Rectal smooth muscle tissue (tissue), 1 donor: ENCODE measurements at regions not wholly inside any gene's neighbourhood (a gene's known extent, or its start where the extent isn't known, plus 50 kb on each side); places are given as distances from the start of the nearest gene placed in this dataset.

Source experiments
- H3K27ac ChIP-seq: one replicate; pipeline ENCODE4 v1.7.0; 2013; ENCODE audit warnings: low read depth, low read length, inconsistent platforms
- H3K27me3 ChIP-seq: one replicate; pipeline ENCODE4 v1.7.0; 2013; ENCODE audit warnings: low read length; ENCODE audit not compliant: control insufficient read depth, insufficient read depth
- H3K36me3 ChIP-seq: one replicate; pipeline ENCODE4 v1.7.0; 2013; ENCODE audit warnings: low read length; ENCODE audit not compliant: control insufficient read depth, insufficient read depth
- H3K4me1 ChIP-seq: one replicate; pipeline ENCODE4 v1.7.0; 2013; ENCODE audit warnings: low read length; ENCODE audit not compliant: control insufficient read depth, insufficient read depth
- H3K4me3 ChIP-seq: one replicate; pipeline ENCODE4 v1.7.0; 2013; ENCODE audit warnings: low read length
- H3K9ac ChIP-seq: one replicate; pipeline ENCODE4 v1.7.0; 2013; ENCODE audit warnings: low read length

- Histone ChIP-seq H3K27me3 (no peaks in the 10 kb centered on the region), H3K27ac (no peak overlapping the region), H3K4me1 (peaks cover 10% of the 10 kb centered on the region)
Observed at GRCh38 chr7:106423111-106423510, 138.3 kb upstream of the NAMPT start.

DNA sequence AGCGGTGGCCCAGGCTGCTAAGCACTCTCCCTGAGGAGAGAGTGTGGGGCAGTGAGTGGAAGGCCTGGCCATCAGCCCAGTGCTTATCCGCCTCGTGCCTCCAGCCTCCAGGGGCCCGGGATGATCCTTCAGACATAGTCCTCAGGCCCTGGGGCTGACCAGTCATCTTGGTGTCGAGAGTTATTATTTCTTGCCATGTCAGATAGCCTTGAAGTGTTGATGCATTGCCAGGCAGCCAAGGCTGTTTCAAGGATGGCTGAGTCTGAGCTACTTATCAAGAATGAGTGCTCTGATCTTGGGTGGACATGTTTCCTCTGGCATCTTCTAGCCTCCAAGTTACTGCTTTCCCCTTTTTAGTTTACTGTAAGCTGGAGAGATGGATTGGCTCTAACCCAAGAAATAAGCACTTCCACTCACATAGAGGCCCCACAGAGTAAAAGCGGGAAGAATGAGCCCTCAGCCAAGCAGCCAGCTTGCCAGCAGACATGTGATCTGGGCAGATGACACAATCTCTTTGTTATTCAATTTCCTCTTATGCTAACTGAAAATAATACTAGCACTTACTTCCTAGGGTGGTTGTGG lies 136.5 kb upstream of the NAMPT start:
- Histone ChIP-seq H3K4me1 (peaks cover 10% of the 10 kb centered on the region), H3K9ac (no peak overlapping the region), H3K36me3 (no peaks in the 10 kb centered on the region), H3K4me3 (no peak overlapping the region), H3K27me3 (no peaks in the 10 kb centered on the region), H3K27ac (peak overlapping the region; percentile 69)

More at GRCh38 chr7:106423111-106423510, 138.3 kb upstream of the NAMPT start:
- H3K4me3 ChIP-seq, result no peak overlapping the region
- no peak overlapping the region for H3K9ac ChIP-seq
- no peaks in the 10 kb centered on the region for H3K36me3 ChIP-seq

DNA sequence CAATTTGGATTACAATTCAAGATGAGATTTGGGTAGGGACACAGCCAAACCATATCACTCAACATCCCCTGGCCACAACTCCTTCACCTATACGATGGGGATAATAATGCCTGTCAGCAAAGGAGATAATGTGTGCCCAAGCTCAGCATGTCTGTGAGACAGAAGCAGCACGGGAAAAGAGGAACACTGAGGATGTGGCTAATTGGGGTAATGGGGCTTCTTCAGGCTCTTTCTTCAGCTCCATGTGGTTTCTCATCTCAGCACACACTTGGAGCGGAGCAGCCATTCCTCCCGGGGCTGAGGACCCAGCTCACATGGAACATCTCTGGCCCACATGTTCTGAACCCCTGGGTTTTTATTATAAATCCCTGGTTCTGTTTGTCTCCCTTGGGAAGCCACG lies 136.0 kb upstream of the NAMPT start:
- H3K4me3 ChIP-seq, result no peak overlapping the region
- H3K27me3 ChIP-seq, result no peaks in the 10 kb centered on the region
- H3K27ac ChIP-seq, result peak overlapping the region; percentile 69
- H3K36me3 ChIP-seq, result no peaks in the 10 kb centered on the region
- no peak overlapping the region for H3K9ac ChIP-seq
- H3K4me1 ChIP-seq, result peaks cover 10% of the 10 kb centered on the region

- Histone ChIP-seq H3K9ac (no peak overlapping the region), H3K36me3 (no peaks in the 10 kb centered on the region), H3K4me3 (no peak overlapping the region), H3K27me3 (no peaks in the 10 kb centered on the region), H3K27ac (no peak overlapping the region), H3K4me1 (peaks cover 6% of the 10 kb centered on the region)
Observed at GRCh38 chr7:106420210-106420609, 135.4 kb upstream of the NAMPT start.

GRCh38 chr7:106419455-106420182 lies 134.8 kb upstream of the NAMPT start:
- no peaks in the 10 kb centered on the region for H3K36me3 ChIP-seq
- H3K4me1 ChIP-seq, result peaks cover 5% of the 10 kb centered on the region
- no peaks in the 10 kb centered on the region for H3K27me3 ChIP-seq
- H3K4me3 ChIP-seq, result no peak overlapping the region
- H3K9ac ChIP-seq, result no peak overlapping the region
- H3K27ac ChIP-seq, result no peak overlapping the region

- H3K4me3 ChIP-seq, result no peak overlapping the region
- H3K27me3 ChIP-seq, result no peaks in the 10 kb centered on the region
- no peak overlapping the region for H3K27ac ChIP-seq
- no peaks in the 10 kb centered on the region for H3K36me3 ChIP-seq
- H3K9ac ChIP-seq, result no peak overlapping the region
- peaks cover 5% of the 10 kb centered on the region for H3K4me1 ChIP-seq
Observed at GRCh38 chr7:106418526-106418925, 133.7 kb upstream of the NAMPT start.

DNA sequence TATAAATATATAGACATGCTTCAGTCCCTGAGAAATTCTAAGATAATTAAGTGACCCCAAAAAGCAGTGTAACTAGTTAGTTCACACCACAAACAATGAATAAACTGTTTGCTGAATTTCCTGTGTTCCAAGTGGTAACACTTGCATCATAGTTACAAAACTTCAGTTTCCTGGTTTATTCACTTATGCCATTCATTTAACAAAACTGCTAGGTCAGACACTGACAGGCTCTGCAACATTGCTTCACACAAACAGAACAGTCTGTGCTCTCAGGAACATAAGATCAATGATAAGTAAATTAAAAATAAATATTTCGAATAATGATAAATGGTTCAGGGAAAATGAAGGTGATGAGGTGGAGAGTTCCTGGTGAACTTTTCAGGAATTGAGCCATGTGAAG lies 133.3 kb upstream of the NAMPT start:
- Histone ChIP-seq H3K27ac (no peak overlapping the region), H3K36me3 (no peaks in the 10 kb centered on the region), H3K4me3 (no peak overlapping the region), H3K4me1 (peaks cover 5% of the 10 kb centered on the region), H3K27me3 (no peaks in the 10 kb centered on the region), H3K9ac (no peak overlapping the region)

DNA sequence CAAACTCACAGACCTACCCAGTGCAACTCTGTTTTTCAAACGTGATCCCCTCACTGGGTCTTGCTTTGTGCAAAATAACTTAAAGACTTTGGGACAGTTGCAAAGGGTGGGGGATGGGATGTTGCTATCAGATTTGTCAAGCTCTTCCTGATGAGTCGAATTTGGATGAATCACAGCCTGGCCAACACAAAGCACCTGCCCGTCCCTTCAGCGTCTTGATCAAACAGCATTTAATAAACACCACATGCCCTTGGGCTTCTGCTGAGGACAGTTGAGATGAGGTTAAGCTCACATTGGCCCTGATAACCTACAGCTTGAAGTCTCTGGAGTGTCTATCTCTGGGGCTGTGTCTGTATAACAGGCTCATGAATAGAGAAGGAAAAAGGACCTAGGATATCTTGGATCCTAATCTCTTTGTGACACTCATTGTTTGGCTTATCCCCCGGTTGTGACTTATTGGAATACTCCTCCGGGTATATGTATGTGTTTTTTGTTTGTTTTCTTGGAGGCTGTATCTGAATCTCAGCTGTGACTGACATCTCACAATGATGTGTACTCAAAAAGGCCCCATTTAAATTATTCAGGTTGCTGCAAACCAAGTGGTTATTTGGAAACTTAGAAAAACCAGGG lies 132.6 kb upstream of the NAMPT start:
- no peak overlapping the region for H3K27ac ChIP-seq
- H3K4me3 ChIP-seq, result no peak overlapping the region
- no peak overlapping the region for H3K9ac ChIP-seq
- no peaks in the 10 kb centered on the region for H3K27me3 ChIP-seq
- H3K36me3 ChIP-seq, result no peaks in the 10 kb centered on the region
- H3K4me1 ChIP-seq, result peaks cover 5% of the 10 kb centered on the region

DNA sequence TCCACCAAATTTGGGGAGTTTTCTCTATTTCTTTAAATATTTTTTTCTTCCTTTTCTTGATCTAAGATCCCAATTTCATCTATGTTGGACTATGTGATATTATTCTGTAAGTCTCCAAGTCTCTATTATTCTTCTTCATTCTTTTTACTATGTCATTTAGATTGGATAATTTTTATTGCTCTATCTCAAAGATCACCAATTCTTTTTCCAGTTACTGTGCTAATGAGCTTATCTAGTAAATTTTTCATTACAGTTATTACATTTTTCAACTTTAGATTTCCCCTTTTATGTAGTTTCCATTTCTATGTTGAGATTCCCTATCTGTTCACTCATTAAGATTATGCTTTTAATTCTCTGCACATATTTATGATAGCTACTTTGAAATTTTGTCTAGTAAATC lies 131.6 kb upstream of the NAMPT start:
- H3K27ac ChIP-seq, result no peak overlapping the region
- H3K4me1 ChIP-seq, result no peaks in the 10 kb centered on the region
- no peaks in the 10 kb centered on the region for H3K27me3 ChIP-seq
- no peaks in the 10 kb centered on the region for H3K36me3 ChIP-seq
- no peak overlapping the region for H3K4me3 ChIP-seq
- H3K9ac ChIP-seq, result no peak overlapping the region

- no peaks in the 10 kb centered on the region for H3K27me3 ChIP-seq
- no peak overlapping the region for H3K27ac ChIP-seq
- no peak overlapping the region for H3K4me3 ChIP-seq
- no peaks in the 10 kb centered on the region for H3K36me3 ChIP-seq
- no peaks in the 10 kb centered on the region for H3K4me1 ChIP-seq
- H3K9ac ChIP-seq, result no peak overlapping the region
Observed at GRCh38 chr7:106415433-106415832, 130.7 kb upstream of the NAMPT start.

GRCh38 chr7:106413446-106413845 lies 128.7 kb upstream of the NAMPT start:
- no peaks in the 10 kb centered on the region for H3K4me1 ChIP-seq
- no peak overlapping the region for H3K9ac ChIP-seq
- no peak overlapping the region for H3K4me3 ChIP-seq
- no peaks in the 10 kb centered on the region for H3K36me3 ChIP-seq
- H3K27ac ChIP-seq, result no peak overlapping the region
- no peaks in the 10 kb centered on the region for H3K27me3 ChIP-seq

DNA sequence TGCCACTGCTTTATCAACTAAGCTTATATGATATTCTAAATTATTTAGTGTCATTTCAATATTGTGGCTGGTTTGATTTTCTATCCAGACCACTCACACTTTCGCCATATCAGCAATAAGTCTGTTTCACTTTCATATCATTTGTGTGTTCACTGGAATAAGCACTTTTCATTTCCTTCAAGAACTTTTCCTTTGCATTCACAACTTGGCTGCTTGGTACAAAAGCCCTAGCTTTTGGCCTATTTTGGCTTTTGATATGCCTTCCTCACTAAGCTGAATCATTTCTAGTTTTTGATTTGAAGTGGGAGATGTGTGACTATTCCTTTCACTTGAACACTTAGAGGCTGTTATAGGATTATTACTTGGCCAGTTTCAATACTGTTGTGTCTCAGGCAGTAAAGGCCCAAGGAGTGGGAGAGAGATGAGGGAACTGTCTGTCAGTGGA lies 120.9 kb upstream of the NAMPT start:
- Histone ChIP-seq H3K27ac (no peak overlapping the region), H3K9ac (no peak overlapping the region), H3K27me3 (no peaks in the 10 kb centered on the region), H3K36me3 (no peaks in the 10 kb centered on the region), H3K4me1 (no peaks in the 10 kb centered on the region), H3K4me3 (no peak overlapping the region)

DNA sequence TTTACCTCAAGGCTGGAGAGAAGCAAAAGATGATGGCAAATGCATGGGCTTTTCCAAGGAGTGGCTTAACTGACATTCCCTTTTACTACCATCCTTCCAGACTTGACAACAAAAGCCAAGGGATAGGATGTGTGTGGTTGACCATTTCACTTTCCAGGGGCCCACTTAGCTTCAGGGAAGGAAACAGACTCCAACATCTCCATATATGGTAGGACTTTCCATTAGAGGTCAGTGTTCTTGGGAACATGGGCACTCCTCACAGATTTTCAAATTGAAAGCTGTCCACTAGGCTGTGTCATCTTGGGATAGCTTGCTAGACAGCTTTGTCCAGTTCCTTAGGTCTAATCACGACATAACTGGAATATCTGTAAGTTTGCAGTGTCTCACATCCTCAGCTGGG lies 118.1 kb upstream of the NAMPT start:
- Histone ChIP-seq H3K27ac (no peak overlapping the region), H3K4me3 (no peak overlapping the region), H3K36me3 (no peaks in the 10 kb centered on the region), H3K9ac (no peak overlapping the region), H3K4me1 (no peaks in the 10 kb centered on the region), H3K27me3 (no peaks in the 10 kb centered on the region)
